Retinal pigment epithelial cell (primary cell): ENCODE measurements at regions not wholly inside any gene's neighbourhood (a gene's known extent, or its start where the extent isn't known, plus 50 kb on each side); places are given as distances from the start of the nearest gene placed in this dataset.

ENCODE experiments used
- DNase-seq: peaks from one replicate; pipeline ENCODE4 v3.0.0-alpha.2; 2010; ENCODE audit warnings: low read depth
- H3K4me3 ChIP-seq: 2 replicates; pipeline ENCODE4 v1.5.1; 2011; ENCODE audit warnings: mild to moderate bottlenecking, low read length, control low read depth, moderate library complexity
- CTCF ChIP-seq: conservative IDR thresholded peaks from 2 replicates; pipeline ENCODE4 v1.5.1; 2011; ENCODE audit warnings: low read depth, low read length, control low read depth, inconsistent platforms

GRCh38 chr5:125152461-125153189 is 406.2 kb upstream of the ZNF608 start:
- no peak overlapping the region for H3K4me3 ChIP-seq
- DNase-seq: no peak

GRCh38 chr5:125153231-125153630 is 406.8 kb upstream of the ZNF608 start:
- H3K4me3 ChIP-seq: no peak overlapping the region
- TF ChIP-seq CTCF: no peak
- DNase-seq: no peak

More at GRCh38 chr5:125152461-125153189, 406.2 kb upstream of the ZNF608 start:
- no peak for TF ChIP-seq CTCF

- no peak overlapping the region for H3K4me3 ChIP-seq
- TF ChIP-seq CTCF: no peak
- no peak for DNase-seq
These were observed 408.1 kb upstream of the ZNF608 start for GRCh38 chr5:125154301-125155110.

- peak; percentile 63 for DNase-seq
- TF ChIP-seq CTCF: no peak
- H3K4me3 ChIP-seq: no peak overlapping the region
These were observed 414.5 kb upstream of the ZNF608 start for GRCh38 chr5:125160787-125161502.

- DNase-seq: no peak
- TF ChIP-seq CTCF: no peak
- no peak overlapping the region for H3K4me3 ChIP-seq
These were observed 416.3 kb upstream of the ZNF608 start for GRCh38 chr5:125162714-125163113.

GRCh38 chr5:125169396-125169795 is 423.0 kb upstream of the ZNF608 start:
- no peak for DNase-seq
- no peak for TF ChIP-seq CTCF
- H3K4me3 ChIP-seq: no peak overlapping the region
